Hypothalamus (tissue), 51 donors: ENCODE measurements at regions not wholly inside any gene's neighbourhood (a gene's known extent, or its start where the extent isn't known, plus 50 kb on each side); places are given as distances from the start of the nearest gene placed in this dataset.

Experiments used
- DNase-seq, 51 donors: peaks; one replicate each; lab custom pipeline; 2025; lab: John Stamatoyannopoulos, UW

GRCh38 chr20:58600756-58601155 is 50.3 kb upstream of the STX16 start:
- no peak for DNase-seq

GRCh38 chr20:58599966-58600365 is 51.1 kb upstream of the STX16 start:
- DNase-seq = no peak

- DNase-seq = no peak
Observed at GRCh38 chr20:58598211-58599015, 52.7 kb upstream of the STX16 start.

GRCh38 chr20:58597249-58597891 is 53.7 kb upstream of the STX16 start:
- DNase-seq = no peak

- DNase-seq = peak in 15 of 51 donors; percentile 16 to 57 (median 33)
Observed at GRCh38 chr20:58596750-58597248, 54.3 kb upstream of the STX16 start.

- no peak for DNase-seq
Observed at GRCh38 chr20:58596244-58596643, 54.8 kb upstream of the STX16 start.

GRCh38 chr20:58595167-58595566 is 55.9 kb upstream of the STX16 start:
- DNase-seq = no peak

GRCh38 chr20:58593880-58594638 is 57.0 kb upstream of the STX16 start:
- peak in 2 of 51 donors; percentile 5 to 18 for DNase-seq

- DNase-seq = no peak
Observed at GRCh38 chr20:58592076-58592695, 58.9 kb upstream of the STX16 start.

- no peak for DNase-seq
Observed at GRCh38 chr20:58590679-58591473, 60.2 kb upstream of the STX16 start.

- DNase-seq = no peak
Observed at GRCh38 chr20:58587467-58587866, 63.6 kb upstream of the STX16 start.

GRCh38 chr20:58586565-58587093 is 64.5 kb upstream of the STX16 start:
- no peak for DNase-seq

GRCh38 chr20:58585753-58586540 is 65.1 kb upstream of the STX16 start:
- no peak for DNase-seq

GRCh38 chr20:58584881-58585752 is 66.0 kb upstream of the STX16 start:
- no peak for DNase-seq

- no peak for DNase-seq
Observed at GRCh38 chr20:58584051-58584824, 66.8 kb upstream of the STX16 start.

- DNase-seq = no peak
Observed at GRCh38 chr20:58583586-58583985, 67.5 kb upstream of the STX16 start.

GRCh38 chr20:58583176-58583575 is 67.9 kb upstream of the STX16 start:
- DNase-seq = no peak
